WTC11 (cell line): ENCODE measurements at regions not wholly inside any gene's neighbourhood (a gene's known extent, or its start where the extent isn't known, plus 50 kb on each side); places are given as distances from the start of the nearest gene placed in this dataset.

Source experiments
- ATAC-seq: fragments of 200-7000 bp; cut with Tn5 transposase; 2 replicates; pipeline ENCODE4 v1.10.0; 2021; ENCODE audit warnings: mild to moderate bottlenecking, moderate library complexity
- CTCF ChIA-PET: fragments of 300-600 bp; sonication (Branson Sonifier 250); formaldehyde crosslinking; loops from one replicate; lab custom pipeline; 2021; ENCODE audit warnings: antibody characterized with exemption; lab: Charles Lee
- POLR2A ChIA-PET: fragments of 350-600 bp; sonication (Branson Sonifier 250); formaldehyde crosslinking; loops from one replicate; lab custom pipeline; 2021; ENCODE audit warnings: antibody characterized with exemption; lab: Charles Lee
- DNase-seq: peaks from one replicate; pipeline ENCODE4 v3.0.0; 2021; ENCODE audit warnings: low spot score
- H3K27ac Mint-ChIP-seq: 2 replicates; pipeline ENCODE4 v1.8.0; 2021; ENCODE audit warnings: mixed read lengths
- H3K27me3 Mint-ChIP-seq: 2 replicates; pipeline ENCODE4 v1.8.0; 2021; ENCODE audit warnings: low read depth, mild to moderate bottlenecking, moderate library complexity, mixed read lengths
- H3K36me3 Mint-ChIP-seq: 2 replicates; pipeline ENCODE4 v1.8.0; 2021; ENCODE audit warnings: mixed read lengths
- H3K4me1 Mint-ChIP-seq: 2 replicates; pipeline ENCODE4 v1.8.0; 2022; ENCODE audit warnings: mixed read lengths
- H3K4me3 Mint-ChIP-seq: 2 replicates; pipeline ENCODE4 v1.8.0; 2021; ENCODE audit warnings: mild to moderate bottlenecking, moderate library complexity, mixed read lengths
- H3K9me3 Mint-ChIP-seq: 2 replicates; pipeline ENCODE4 v1.8.0; 2021; ENCODE audit warnings: mixed read lengths
- ATF1 ChIP-seq: sonication (generic); formaldehyde crosslinking; IDR thresholded peaks from 2 replicates; pipeline ENCODE4 v1.8.1; 2023; ENCODE audit warnings: mild to moderate bottlenecking, moderate library complexity, missing genetic modification reagents
- CREB1 ChIP-seq: sonication (generic); formaldehyde crosslinking; IDR thresholded peaks from 2 replicates; pipeline ENCODE4 v1.8.0; 2023; ENCODE audit warnings: mild to moderate bottlenecking, missing genetic modification reagents
- ELF4 ChIP-seq: sonication (generic); formaldehyde crosslinking; IDR thresholded peaks from 2 replicates; pipeline ENCODE4 v1.8.1; 2022; ENCODE audit warnings: low read depth, mild to moderate bottlenecking, moderate library complexity, missing genetic modification reagents
- FOXJ3 ChIP-seq: sonication (generic); formaldehyde crosslinking; IDR thresholded peaks from 2 replicates; pipeline ENCODE4 v1.9.0; 2021; ENCODE audit warnings: missing genetic modification reagents, mild to moderate bottlenecking, borderline replicate concordance
- IRF2 ChIP-seq: sonication (generic); formaldehyde crosslinking; IDR thresholded peaks from 2 replicates; pipeline ENCODE4 v1.8.0; 2022; ENCODE audit warnings: low read depth, missing genetic modification reagents, borderline replicate concordance
- OVOL2 ChIP-seq: fragments of 250-450 bp; sonication (Bioruptor Pico); IDR thresholded peaks from 2 replicates; pipeline ENCODE4 v1.9.0; 2021; ENCODE audit warnings: mild to moderate bottlenecking, borderline replicate concordance
- ZBTB21 ChIP-seq: sonication (generic); formaldehyde crosslinking; IDR thresholded peaks from 2 replicates; pipeline ENCODE4 v1.8.1; 2023; ENCODE audit warnings: mild to moderate bottlenecking, missing genetic modification reagents, borderline replicate concordance
- ZNF219 ChIP-seq: sonication (generic); formaldehyde crosslinking; IDR thresholded peaks from 2 replicates; pipeline ENCODE4 v1.8.0; 2023; ENCODE audit warnings: missing genetic modification reagents, mild to moderate bottlenecking, borderline replicate concordance
- ZNF317 ChIP-seq: sonication (generic); formaldehyde crosslinking; IDR thresholded peaks from 2 replicates; pipeline ENCODE4 v1.8.1; 2023; ENCODE audit warnings: low read depth, mild to moderate bottlenecking, moderate library complexity, missing genetic modification reagents, borderline replicate concordance
- ZNF416 ChIP-seq: fragments of 250-450 bp; sonication (Bioruptor Pico); IDR thresholded peaks from 2 replicates; pipeline ENCODE4 v1.9.0; 2021; ENCODE audit warnings: mild to moderate bottlenecking, inconsistent platforms
- TF ChIP-seq, protein P1 (sequence below): fragments of 250-450 bp; sonication (Bioruptor Pico); IDR thresholded peaks from 2 replicates; pipeline ENCODE4 v2.1.2; 2022; ENCODE audit warnings: mild to moderate bottlenecking, moderate library complexity
- TF ChIP-seq, protein P2 (sequence below): sonication (generic); formaldehyde crosslinking; IDR thresholded peaks from 2 replicates; pipeline ENCODE4 v1.8.1; 2023; ENCODE audit warnings: mild to moderate bottlenecking, missing genetic modification reagents
- TF ChIP-seq, protein P3 (sequence below): sonication (generic); formaldehyde crosslinking; conservative IDR thresholded peaks from 2 replicates; pipeline ENCODE4 v1.8.1; 2022; ENCODE audit warnings: mild to moderate bottlenecking, missing genetic modification reagents
- TF ChIP-seq, protein P4 (sequence below): fragments of 250-450 bp; sonication (Bioruptor Pico); IDR thresholded peaks from 2 replicates; pipeline ENCODE4 v1.9.0; 2021; ENCODE audit warnings: moderate library complexity, mild to moderate bottlenecking, inconsistent platforms, borderline replicate concordance

DNA sequence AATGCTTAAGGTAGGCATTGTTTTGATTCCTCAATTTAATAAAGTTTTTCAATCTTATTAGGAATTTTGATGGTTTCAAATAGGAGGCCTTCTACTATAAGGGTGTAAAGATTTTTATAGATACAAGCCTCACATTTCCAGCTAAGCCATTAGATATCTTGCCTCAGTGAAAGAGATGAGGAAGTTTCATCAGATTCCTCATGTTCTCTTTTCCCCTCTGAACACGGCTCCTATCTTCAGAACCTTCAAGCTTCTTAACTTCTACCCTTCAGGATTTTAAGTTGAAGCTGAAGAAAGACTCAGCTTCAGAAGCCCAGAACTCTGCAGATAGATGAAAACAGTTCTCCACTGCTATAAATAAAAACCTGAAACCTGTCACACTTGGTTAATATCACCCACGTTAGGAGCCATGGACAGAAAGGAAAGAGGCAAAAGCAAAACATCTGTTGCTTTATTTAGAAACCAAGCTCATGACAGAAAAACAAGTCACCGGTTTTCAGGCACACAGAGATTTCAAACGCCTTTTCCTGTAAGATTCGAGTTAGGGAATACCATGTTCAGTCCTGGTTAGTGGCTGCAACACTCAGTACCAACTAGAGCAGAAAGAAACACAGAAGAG lies 82.2 kb upstream of the GOLGA8B start:
- no peak overlapping the region for H3K4me3 Mint-ChIP-seq
- no peaks in the 10 kb centered on the region for H3K36me3 Mint-ChIP-seq
- no peaks in the 10 kb centered on the region for H3K4me1 Mint-ChIP-seq
- no peaks in the 10 kb centered on the region for H3K9me3 Mint-ChIP-seq
- no peak for ATAC-seq
- CTCF ChIA-PET: no interaction called here
- no peak for DNase-seq
- H3K27ac Mint-ChIP-seq: no peak overlapping the region
- H3K27me3 Mint-ChIP-seq: no peaks in the 10 kb centered on the region; the same call in none of the 2 replicates
- TF ChIP-seq ZNF416 (CRISPR knock-in tag): no peak
- TF ChIP-seq, protein P1, sequence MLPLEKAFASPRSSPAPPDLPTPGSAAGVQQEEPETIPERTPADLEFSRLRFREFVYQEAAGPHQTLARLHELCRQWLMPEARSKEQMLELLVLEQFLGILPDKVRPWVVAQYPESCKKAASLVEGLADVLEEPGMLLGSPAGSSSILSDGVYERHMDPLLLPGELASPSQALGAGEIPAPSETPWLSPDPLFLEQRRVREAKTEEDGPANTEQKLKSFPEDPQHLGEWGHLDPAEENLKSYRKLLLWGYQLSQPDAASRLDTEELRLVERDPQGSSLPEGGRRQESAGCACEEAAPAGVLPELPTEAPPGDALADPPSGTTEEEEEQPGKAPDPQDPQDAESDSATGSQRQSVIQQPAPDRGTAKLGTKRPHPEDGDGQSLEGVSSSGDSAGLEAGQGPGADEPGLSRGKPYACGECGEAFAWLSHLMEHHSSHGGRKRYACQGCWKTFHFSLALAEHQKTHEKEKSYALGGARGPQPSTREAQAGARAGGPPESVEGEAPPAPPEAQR (CRISPR knock-in tag): no peak
- POLR2A ChIA-PET: no interaction called here

DNA sequence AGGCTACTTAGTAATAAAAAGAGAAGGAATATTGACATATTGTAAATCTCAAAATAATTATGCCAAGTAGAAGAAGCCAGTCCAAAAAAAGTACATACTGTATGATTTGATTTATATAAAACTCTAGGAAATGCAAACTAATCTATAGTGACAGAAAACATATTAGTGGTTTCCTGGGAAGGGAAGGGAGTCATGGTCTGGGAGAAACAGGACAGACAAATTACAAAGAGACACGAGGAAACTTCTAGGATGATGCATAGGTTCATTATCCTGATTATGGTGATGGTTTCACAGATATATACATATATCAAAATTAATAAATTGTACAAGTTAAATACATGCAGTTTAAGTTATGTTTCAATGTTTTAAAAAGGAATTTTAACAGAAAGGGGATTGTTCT lies 81.0 kb upstream of the GOLGA8B start:
- ChIA-PET POLR2A (no interaction called here), CTCF (no interaction called here)
- Mint-ChIP-seq H3K4me3 (no peak overlapping the region), H3K9me3 (no peaks in the 10 kb centered on the region), H3K4me1 (no peaks in the 10 kb centered on the region), H3K27ac (no peak overlapping the region), H3K36me3 (no peaks in the 10 kb centered on the region), H3K27me3 (no peaks in the 10 kb centered on the region; the same call in 1 of the 2 replicates)
- ATAC-seq: no peak
- no peak for DNase-seq
- TF ChIP-seq ZNF219 (CRISPR knock-in tag) (no peak), ATF1 (CRISPR knock-in tag) (no peak), ZNF317 (no peak), CREB1 (no peak)
- TF ChIP-seq, protein P2, sequence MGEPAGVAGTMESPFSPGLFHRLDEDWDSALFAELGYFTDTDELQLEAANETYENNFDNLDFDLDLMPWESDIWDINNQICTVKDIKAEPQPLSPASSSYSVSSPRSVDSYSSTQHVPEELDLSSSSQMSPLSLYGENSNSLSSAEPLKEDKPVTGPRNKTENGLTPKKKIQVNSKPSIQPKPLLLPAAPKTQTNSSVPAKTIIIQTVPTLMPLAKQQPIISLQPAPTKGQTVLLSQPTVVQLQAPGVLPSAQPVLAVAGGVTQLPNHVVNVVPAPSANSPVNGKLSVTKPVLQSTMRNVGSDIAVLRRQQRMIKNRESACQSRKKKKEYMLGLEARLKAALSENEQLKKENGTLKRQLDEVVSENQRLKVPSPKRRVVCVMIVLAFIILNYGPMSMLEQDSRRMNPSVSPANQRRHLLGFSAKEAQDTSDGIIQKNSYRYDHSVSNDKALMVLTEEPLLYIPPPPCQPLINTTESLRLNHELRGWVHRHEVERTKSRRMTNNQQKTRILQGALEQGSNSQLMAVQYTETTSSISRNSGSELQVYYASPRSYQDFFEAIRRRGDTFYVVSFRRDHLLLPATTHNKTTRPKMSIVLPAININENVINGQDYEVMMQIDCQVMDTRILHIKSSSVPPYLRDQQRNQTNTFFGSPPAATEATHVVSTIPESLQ (CRISPR knock-in tag): no peak

DNA sequence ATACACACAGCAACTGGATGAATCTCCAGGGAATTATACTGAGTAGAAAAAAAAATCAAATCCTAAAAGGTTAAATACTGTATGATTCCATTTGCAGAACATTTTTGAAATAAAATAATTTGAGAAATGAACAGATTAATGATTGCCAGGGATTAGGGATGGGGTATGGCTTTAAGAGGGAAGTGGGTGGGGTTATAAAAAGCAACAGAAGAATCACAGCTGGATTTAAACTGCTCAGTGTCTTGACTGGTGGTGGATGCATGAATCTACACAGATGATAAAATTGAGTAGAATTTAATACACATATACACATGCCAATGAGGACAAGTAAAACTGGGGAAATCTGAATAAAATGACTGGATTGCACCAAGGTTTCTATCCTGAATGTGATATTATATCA lies 79.7 kb upstream of the GOLGA8B start:
- CTCF ChIA-PET: no interaction called here
- TF ChIP-seq IRF2 (CRISPR knock-in tag): no peak
- TF ChIP-seq, protein P3, sequence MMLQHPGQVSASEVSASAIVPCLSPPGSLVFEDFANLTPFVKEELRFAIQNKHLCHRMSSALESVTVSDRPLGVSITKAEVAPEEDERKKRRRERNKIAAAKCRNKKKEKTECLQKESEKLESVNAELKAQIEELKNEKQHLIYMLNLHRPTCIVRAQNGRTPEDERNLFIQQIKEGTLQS (CRISPR knock-in tag): no peak
- no peak for TF ChIP-seq OVOL2 (CRISPR knock-in tag)
- no peak overlapping the region for H3K27ac Mint-ChIP-seq
- no peaks in the 10 kb centered on the region for H3K36me3 Mint-ChIP-seq
- ATAC-seq (no peak), DNase-seq (no peak)
- no peaks in the 10 kb centered on the region; the same call in 1 of the 2 replicates for H3K27me3 Mint-ChIP-seq
- no peaks in the 10 kb centered on the region for H3K9me3 Mint-ChIP-seq
- H3K4me3 Mint-ChIP-seq: no peak overlapping the region
- POLR2A ChIA-PET: no interaction called here
- H3K4me1 Mint-ChIP-seq: peaks cover 11% of the 10 kb centered on the region

DNA sequence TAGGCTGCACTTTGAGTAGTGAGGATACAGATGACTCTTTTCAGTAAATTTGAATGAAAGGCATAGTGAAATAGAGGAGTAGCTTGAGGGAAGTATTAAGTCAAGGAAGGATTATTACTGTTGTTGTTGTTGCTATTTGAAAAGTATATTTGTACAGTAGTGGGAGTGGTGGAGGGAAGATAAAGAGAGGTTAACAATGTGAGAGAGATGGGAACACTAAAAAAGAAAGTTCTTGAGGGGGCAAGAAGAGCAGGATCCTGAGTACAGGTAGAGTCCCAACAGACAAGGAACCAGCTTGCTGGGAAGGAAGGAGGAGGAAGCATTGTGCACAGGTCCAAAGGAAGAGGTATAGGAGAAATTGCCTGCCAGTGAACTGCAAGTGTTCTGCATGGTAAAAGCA lies 75.6 kb upstream of the GOLGA8B start:
- Mint-ChIP-seq H3K9me3 (no peaks in the 10 kb centered on the region), H3K4me1 (peaks cover 31% of the 10 kb centered on the region), H3K4me3 (no peak overlapping the region), H3K27me3 (no peaks in the 10 kb centered on the region; the same call in 1 of the 2 replicates), H3K27ac (no peak overlapping the region), H3K36me3 (no peaks in the 10 kb centered on the region)
- TF ChIP-seq, protein P4, sequence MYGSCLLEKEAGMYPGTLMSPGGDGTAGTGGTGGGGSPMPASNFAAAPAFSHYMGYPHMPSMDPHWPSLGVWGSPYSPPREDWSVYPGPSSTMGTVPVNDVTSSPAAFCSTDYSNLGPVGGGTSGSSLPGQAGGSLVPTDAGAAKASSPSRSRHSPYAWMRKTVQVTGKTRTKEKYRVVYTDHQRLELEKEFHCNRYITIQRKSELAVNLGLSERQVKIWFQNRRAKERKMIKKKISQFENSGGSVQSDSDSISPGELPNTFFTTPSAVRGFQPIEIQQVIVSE: no peak
- TF ChIP-seq ZBTB21 (CRISPR knock-in tag): no peak
- no peak for TF ChIP-seq ELF4 (CRISPR knock-in tag)
- no peak for TF ChIP-seq FOXJ3 (CRISPR knock-in tag)
- ATAC-seq: no peak
- no peak for DNase-seq
- ChIA-PET CTCF (no interaction called here), POLR2A (no interaction called here)
